Heart left ventricle (tissue), 13 donors: ENCODE measurements at regions not wholly inside any gene's neighbourhood (a gene's known extent, or its start where the extent isn't known, plus 50 kb on each side); places are given as distances from the start of the nearest gene placed in this dataset.

ENCODE experiments used
- CTCF ChIP-seq, 12 donors: fragments of 200-600 bp; sonication (generic) in 4 of 12; IDR thresholded peaks; one replicate each; pipeline versions ENCODE4 v1.5.0 to v1.8.0; 2018 to 2022; ENCODE audit warnings: antibody characterized with exemption in 12 of 12, mild to moderate bottlenecking in 5 of 12
- POLR2A ChIP-seq, 2 donors: fragments of 450-650 bp; IDR thresholded peaks; one replicate each; pipeline ENCODE4 v1.6.1; 2017; ENCODE audit warnings: antibody characterized with exemption in 2 of 2, mild to moderate bottlenecking in 2 of 2, moderate library complexity in 2 of 2
- donor health status: ischemic (EF 13 %, LVEDD 7.1; RV severe dilation, severe dysfunction).
- donor health status: DM: no; HTN: yes; CAD: no.
- donor health status: DM: no; HTN: no; CAD: no.
- donor health status: ischemic (EF 25% LVEDD 6.9; RV normal size, moderate dysfunction).
- donor health status: ischemic (EF 25% LVEDD 5.7; RV mildly dilated, moderate dysfunction).
- donor health status: ischemic (EF 35%, LVEDD 5.7; RV mildly dilated, moderate dysfunction).
- donor health status: nonischemic (EF 11% LVEDD 7.7; RV severe dilation, severe dysfunction).
- donor health status: DM: yes; HTN: yes; CAD: no.
- donor health status: PGD.
- donor health status: ischemic (EF 29% LVEDD 5.4; RV normal size, mild dysfunction).
- donor health status: nonischemic (EF 23%, LVEDD 6.1; RV moderate dilation, normal function).

- TF ChIP-seq POLR2A (IDR thresholded peaks at IDR 0.05) (no peak), CTCF (IDR thresholded peaks at IDR 0.05) (no peak)
Observed at GRCh38 chr10:91343010-91343409, 67.1 kb upstream of the HECTD2 start.
